KOPT-K1 (cell line): ENCODE measurements at regions not wholly inside any gene's neighbourhood (a gene's known extent, or its start where the extent isn't known, plus 50 kb on each side); places are given as distances from the start of the nearest gene placed in this dataset.

Experiments
- H3K27ac ChIP-seq: fragments of 200-600 bp; sonication (generic); 2 replicates; pipeline ENCODE4 v1.5.1; 2016; ENCODE audit warnings: antibody characterized with exemption, mild to moderate bottlenecking, low read depth, low read length; ENCODE audit not compliant: poor library complexity, severe bottlenecking
- H3K36me3 ChIP-seq: fragments of 200-600 bp; sonication (generic); 2 replicates; pipeline ENCODE4 v1.5.1; 2017; ENCODE audit warnings: antibody characterized with exemption, mild to moderate bottlenecking, low read length, moderate library complexity; ENCODE audit not compliant: insufficient read depth
- H3K9me3 ChIP-seq: fragments of 200-600 bp; sonication (generic); 2 replicates; pipeline ENCODE4 v1.5.1; 2017; ENCODE audit warnings: antibody characterized with exemption, low read length, mild to moderate bottlenecking; ENCODE audit not compliant: insufficient read depth, poor library complexity, severe bottlenecking

- H3K36me3 ChIP-seq, result no peaks in the 10 kb centered on the region
- H3K27ac ChIP-seq, result no peak overlapping the region
- H3K9me3 ChIP-seq, result no peaks in the 10 kb centered on the region
Observed at GRCh38 chr5:142516732-142517131, 169.2 kb downstream of the FGF1 start.

GRCh38 chr5:142515036-142515435 lies 170.9 kb downstream of the FGF1 start:
- Histone ChIP-seq H3K9me3 (no peaks in the 10 kb centered on the region), H3K36me3 (no peaks in the 10 kb centered on the region), H3K27ac (no peak overlapping the region)

- H3K27ac ChIP-seq, result no peak overlapping the region
- no peaks in the 10 kb centered on the region for H3K9me3 ChIP-seq
- H3K36me3 ChIP-seq, result no peaks in the 10 kb centered on the region
Observed at GRCh38 chr5:142514196-142514595, 171.7 kb downstream of the FGF1 start.

GRCh38 chr5:142512043-142513042 lies 173.5 kb downstream of the FGF1 start:
- Histone ChIP-seq H3K27ac (no peak overlapping the region), H3K36me3 (no peaks in the 10 kb centered on the region), H3K9me3 (no peaks in the 10 kb centered on the region)

GRCh38 chr5:142511358-142511757 lies 174.5 kb downstream of the FGF1 start:
- Histone ChIP-seq H3K36me3 (no peaks in the 10 kb centered on the region), H3K9me3 (no peaks in the 10 kb centered on the region), H3K27ac (no peak overlapping the region)

GRCh38 chr5:142509026-142509425 lies 176.9 kb downstream of the FGF1 start:
- Histone ChIP-seq H3K36me3 (no peaks in the 10 kb centered on the region), H3K27ac (no peak overlapping the region), H3K9me3 (no peaks in the 10 kb centered on the region)

- no peak overlapping the region for H3K27ac ChIP-seq
- H3K9me3 ChIP-seq, result no peaks in the 10 kb centered on the region
- H3K36me3 ChIP-seq, result no peaks in the 10 kb centered on the region
Observed at GRCh38 chr5:142508591-142508990, 177.3 kb downstream of the FGF1 start.

- no peak overlapping the region for H3K27ac ChIP-seq
- no peaks in the 10 kb centered on the region for H3K36me3 ChIP-seq
- H3K9me3 ChIP-seq, result no peaks in the 10 kb centered on the region
Observed at GRCh38 chr5:142507531-142508372, 178.1 kb downstream of the FGF1 start.

GRCh38 chr5:142506756-142507155 lies 179.1 kb downstream of the FGF1 start:
- Histone ChIP-seq H3K27ac (no peak overlapping the region), H3K36me3 (no peaks in the 10 kb centered on the region), H3K9me3 (no peaks in the 10 kb centered on the region)

GRCh38 chr5:142506046-142506445 lies 179.8 kb downstream of the FGF1 start:
- Histone ChIP-seq H3K27ac (no peak overlapping the region), H3K9me3 (no peaks in the 10 kb centered on the region), H3K36me3 (no peaks in the 10 kb centered on the region)

GRCh38 chr5:142501890-142502289 lies 177.1 kb upstream of the SPRY4 start:
- Histone ChIP-seq H3K9me3 (no peaks in the 10 kb centered on the region), H3K36me3 (no peaks in the 10 kb centered on the region), H3K27ac (no peak overlapping the region)

GRCh38 chr5:142500227-142500905 lies 175.5 kb upstream of the SPRY4 start:
- no peaks in the 10 kb centered on the region for H3K9me3 ChIP-seq
- H3K36me3 ChIP-seq, result no peaks in the 10 kb centered on the region
- no peak overlapping the region for H3K27ac ChIP-seq

GRCh38 chr5:142499591-142500226 lies 174.9 kb upstream of the SPRY4 start:
- Histone ChIP-seq H3K36me3 (no peaks in the 10 kb centered on the region), H3K27ac (no peak overlapping the region), H3K9me3 (no peaks in the 10 kb centered on the region)

- Histone ChIP-seq H3K27ac (no peak overlapping the region), H3K36me3 (no peaks in the 10 kb centered on the region), H3K9me3 (no peaks in the 10 kb centered on the region)
Observed at GRCh38 chr5:142498298-142498697, 173.5 kb upstream of the SPRY4 start.
